Endothelial cell of umbilical vein (primary cell): ENCODE measurements at regions not wholly inside any gene's neighbourhood (a gene's known extent, or its start where the extent isn't known, plus 50 kb on each side); places are given as distances from the start of the nearest gene placed in this dataset.
A peak's percentile ranks its signal among the peaks of the same experiment; 100 is the strongest.

ENCODE experiments used
- BruUV-seq: library from RNA; stranded (reverse); fragments of 400-500 nt; replicated peaks from 2 replicates; lab custom pipeline; 2021; lab: Mats Ljungman, UMichigan
- CTCF ChIA-PET: fragments of 300-600, 350-600 bp; sonication (Branson Sonifier 250); formaldehyde crosslinking; loops from one replicate; lab custom pipeline; 2021; ENCODE audit warnings: antibody characterized with exemption, inconsistent platforms; lab: Charles Lee
- POLR2A ChIA-PET: fragments of 300-600, 350-600 bp; sonication (Branson Sonifier 250); formaldehyde crosslinking; loops from one replicate; lab custom pipeline; 2021; ENCODE audit warnings: antibody characterized with exemption, inconsistent platforms; lab: Charles Lee
- DNase-seq: peaks from one replicate; pipeline ENCODE4 v3.0.0-alpha.2; 2011; ENCODE audit warnings: low read depth, low spot score
- FAIRE-seq: peaks from 2 replicates; lab custom pipeline; 2011; peaks lifted over from hg19 to GRCh38; lab: Jason Lieb, UNC
- H2AFZ ChIP-seq: 2 replicates; pipeline ENCODE4 v1.6.0; 2012; ENCODE audit warnings: low read depth, low read length, control low read depth, inconsistent platforms
- H3K27ac ChIP-seq: 2 replicates; pipeline ENCODE4 v1.5.1; 2011; ENCODE audit warnings: low read depth, mild to moderate bottlenecking, control low read depth, low read length, moderate library complexity; ENCODE audit not compliant: insufficient read depth
- H3K27me3 ChIP-seq, 2 experiments: 2 replicates each; pipeline versions ENCODE4 v1.6.0 to v1.6.1; 2011; ENCODE audit warnings: low read length in 2 of 2, mixed read lengths in 1 of 2; ENCODE audit not compliant: control insufficient read depth in 2 of 2, insufficient read depth in 2 of 2
- H3K36me3 ChIP-seq, 2 experiments: 2 replicates in 1 of 2; 3 replicates in 1 of 2; pipeline ENCODE4 v1.5.1; 2011; ENCODE audit warnings: low read length in 2 of 2, mild to moderate bottlenecking in 1 of 2, moderate library complexity in 1 of 2; ENCODE audit not compliant: control insufficient read depth in 2 of 2, insufficient read depth in 2 of 2; ENCODE audit errors: extremely low read depth in 1 of 2
- H3K4me1 ChIP-seq: 3 replicates; pipeline ENCODE4 v1.5.1; 2011; ENCODE audit warnings: mild to moderate bottlenecking, low read length; ENCODE audit not compliant: control insufficient read depth, insufficient read depth; ENCODE audit errors: extremely low read depth
- H3K4me2 ChIP-seq: 2 replicates; pipeline ENCODE4 v1.6.1; 2011; ENCODE audit warnings: low read length, control low read depth, mixed read lengths; ENCODE audit not compliant: insufficient read depth
- H3K4me3 ChIP-seq, 3 experiments: fragments of 200-600 bp in 1 of 3; sonication (generic), shearing (Covaris generic) in 1 of 3; replicated peaks in 1 of 3; 2 replicates each; pipeline ENCODE4 v1.5.1; 2011 to 2016; ENCODE audit warnings: control low read depth in 3 of 3, low read length in 3 of 3, mild to moderate bottlenecking in 2 of 3, inconsistent platforms in 1 of 3, low read depth in 1 of 3, moderate library complexity in 1 of 3; ENCODE audit not compliant: insufficient read depth in 1 of 3
- H3K79me2 ChIP-seq: 2 replicates; pipeline ENCODE4 v1.6.0; 2012; ENCODE audit warnings: low read length, inconsistent platforms; ENCODE audit not compliant: control insufficient read depth, insufficient read depth
- H3K9ac ChIP-seq: replicated peaks from 2 replicates; pipeline ENCODE3; 2011; ENCODE audit warnings: low read length, control low read depth; ENCODE audit not compliant: insufficient read depth; ENCODE audit errors: extremely low read depth
- H3K9me1 ChIP-seq: replicated peaks from 3 replicates; pipeline ENCODE4 v1.6.0; 2011; ENCODE audit warnings: mild to moderate bottlenecking, low read length; ENCODE audit not compliant: control insufficient read depth, insufficient read depth; ENCODE audit errors: extremely low read depth
- H3K9me3 ChIP-seq: replicated peaks from 2 replicates; pipeline ENCODE4 v1.5.1; 2012; ENCODE audit warnings: low read length, inconsistent platforms; ENCODE audit not compliant: control insufficient read depth, insufficient read depth
- H4K20me1 ChIP-seq: replicated peaks from 2 replicates; pipeline ENCODE3; 2011; ENCODE audit warnings: mild to moderate bottlenecking, low read length; ENCODE audit not compliant: control insufficient read depth, insufficient read depth; ENCODE audit errors: extremely low read depth
- EZH2 ChIP-seq: IDR thresholded peaks from 2 replicates; pipeline ENCODE4 v1.6.1; 2012; ENCODE audit warnings: borderline replicate concordance, low read depth, mild to moderate bottlenecking, moderate library complexity, low read length, inconsistent platforms; ENCODE audit not compliant: severe bottlenecking
- FOS ChIP-seq: IDR thresholded peaks from 2 replicates; pipeline ENCODE4 v1.6.1; 2011; ENCODE audit warnings: mild to moderate bottlenecking, low read length, moderate library complexity, borderline replicate concordance; ENCODE audit not compliant: insufficient read depth
- POLR2A ChIP-seq: IDR thresholded peaks from 2 replicates; pipeline ENCODE4 v1.6.1; 2012; ENCODE audit warnings: low read depth, mild to moderate bottlenecking, control low read depth, low read length
- POLR2AphosphoS5 ChIP-seq: IDR thresholded peaks from 2 replicates; pipeline ENCODE4 v1.6.1; 2012; ENCODE audit warnings: low read depth, mild to moderate bottlenecking, control low read depth, low read length, moderate library complexity; ENCODE audit not compliant: insufficient read depth
- dilution Hi-C: fragments of 300-500 bp; cut with MboI; formaldehyde crosslinking; loops from one replicate; pipeline ENCODE4 v1.15.0; 2019; ENCODE audit warnings: low sequenced_read_pairs; ENCODE audit not compliant: extremely low pct_ligation_motif_present
- intact Hi-C: fragments of 100-400 bp; cut with micrococcal nuclease; formaldehyde crosslinking; loops from one replicate; pipeline ENCODE4 v1.10.0; 2022
- TF ChIP-seq, protein P1 (sequence below): IDR thresholded peaks from 2 replicates; pipeline ENCODE4 v1.6.1; 2011; ENCODE audit not compliant: insufficient read depth, insufficient read length

DNA sequence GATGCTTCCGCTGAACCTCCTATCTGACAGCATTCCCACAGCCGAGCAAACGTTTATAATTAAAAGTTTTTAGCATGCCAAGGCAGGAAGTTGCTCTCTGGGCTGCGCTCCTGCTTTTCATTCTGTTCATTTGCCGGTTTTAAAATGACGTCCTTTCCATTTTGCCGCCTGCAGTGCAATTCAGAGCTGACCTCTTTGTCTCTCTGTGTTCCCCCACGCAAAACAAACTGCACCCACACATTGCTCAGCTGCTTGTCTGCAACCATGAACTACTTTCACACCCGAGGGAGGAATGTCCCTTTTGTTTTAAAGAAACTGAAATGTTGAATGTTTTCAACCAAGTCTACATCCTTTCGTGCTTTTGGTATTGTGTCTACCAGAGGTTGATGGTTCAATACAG, 416.5 kb downstream of the EFNB2 start:
- peak overlapping the region; percentile 51 for H3K4me2 ChIP-seq
- no peaks in the 10 kb centered on the region for H3K36me3 ChIP-seq
- no peaks in the 10 kb centered on the region for H3K27me3 ChIP-seq
- no peak overlapping the region for H3K9ac ChIP-seq
- ChIA-PET CTCF (no interaction called here), POLR2A (no interaction called here)
- FAIRE-seq (peak; percentile 26), DNase-seq (peak; percentile 40)
- H3K4me3 ChIP-seq: no peak overlapping the region
- H4K20me1 ChIP-seq: no peaks in the 10 kb centered on the region
- no peaks in the 10 kb centered on the region for H3K79me2 ChIP-seq
- H3K9me3 ChIP-seq: no peaks in the 10 kb centered on the region
- H2AFZ ChIP-seq: peak overlapping the region; percentile 75
- no peaks in the 10 kb centered on the region for H3K9me1 ChIP-seq
- no peak for TF ChIP-seq POLR2AphosphoS5
- no peak for TF ChIP-seq FOS
- TF ChIP-seq, protein P1, sequence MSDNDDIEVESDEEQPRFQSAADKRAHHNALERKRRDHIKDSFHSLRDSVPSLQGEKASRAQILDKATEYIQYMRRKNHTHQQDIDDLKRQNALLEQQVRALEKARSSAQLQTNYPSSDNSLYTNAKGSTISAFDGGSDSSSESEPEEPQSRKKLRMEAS: no peak
- no peak for TF ChIP-seq EZH2
- peaks cover 47% of the 10 kb centered on the region for H3K4me1 ChIP-seq
- dilution Hi-C loops: no loop called here
- intact Hi-C loops: loop anchor here (5.0 to 10.0 kb wide), 4 partner anchors 256 to 1156 kb away; no protein-coding TSS in a partner anchor
- BruUV-seq: no TSS peak
- H3K27ac ChIP-seq: no peak overlapping the region

DNA sequence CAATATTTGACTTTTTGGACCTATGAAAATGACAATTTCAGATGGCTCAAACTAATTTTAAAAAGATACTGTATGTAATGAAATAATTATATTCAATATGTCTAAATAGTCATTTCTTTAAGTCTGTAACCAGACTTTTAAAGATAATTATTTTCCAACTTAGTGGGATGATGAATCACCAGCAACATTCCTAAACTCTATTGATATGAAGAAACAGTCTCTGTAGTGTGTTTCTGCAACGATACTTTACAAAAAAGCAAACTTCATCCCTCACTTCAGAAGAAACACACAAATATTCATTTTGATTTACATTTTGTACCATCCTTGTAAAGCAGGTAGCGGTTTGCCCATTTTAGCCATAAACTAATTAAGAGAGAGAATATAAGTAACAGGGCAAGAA, 417.4 kb downstream of the EFNB2 start:
- FAIRE-seq: no peak
- DNase-seq: peak; percentile 36

More for the DNA sequence above, 417.4 kb downstream of the EFNB2 start:
- Histone ChIP-seq H4K20me1 (no peaks in the 10 kb centered on the region), H3K27ac (no peak overlapping the region), H3K4me3 (no peak overlapping the region), H3K9me3 (no peaks in the 10 kb centered on the region), H3K9me1 (no peaks in the 10 kb centered on the region), H3K36me3 (no peaks in the 10 kb centered on the region), H2AFZ (no peak overlapping the region), H3K27me3 (no peaks in the 10 kb centered on the region), H3K79me2 (no peaks in the 10 kb centered on the region), H3K4me1 (peaks cover 47% of the 10 kb centered on the region), H3K9ac (no peak overlapping the region), H3K4me2 (no peak overlapping the region)
- no TSS peak for BruUV-seq
- ChIA-PET POLR2A (no interaction called here), CTCF (interaction anchor here (2.1 to 2.2 kb wide), 2 partner anchors 11 to 419 kb away, joined by 6 to 7 read pairs; no protein-coding TSS in a partner anchor)
- TF ChIP-seq POLR2AphosphoS5: no peak
- TF ChIP-seq FOS: peak; percentile 44
- TF ChIP-seq POLR2A: no peak
- dilution Hi-C loops: no loop called here
- intact Hi-C loops: loop anchor here (5.0 to 10.0 kb wide), 4 partner anchors 257 to 1157 kb away; no protein-coding TSS in a partner anchor
